ENCODE measurements at regions not wholly inside any gene's neighbourhood (a gene's known extent, or its start where the extent isn't known, plus 50 kb on each side); places are given as distances from the start of the nearest gene placed in this dataset.

DNA sequence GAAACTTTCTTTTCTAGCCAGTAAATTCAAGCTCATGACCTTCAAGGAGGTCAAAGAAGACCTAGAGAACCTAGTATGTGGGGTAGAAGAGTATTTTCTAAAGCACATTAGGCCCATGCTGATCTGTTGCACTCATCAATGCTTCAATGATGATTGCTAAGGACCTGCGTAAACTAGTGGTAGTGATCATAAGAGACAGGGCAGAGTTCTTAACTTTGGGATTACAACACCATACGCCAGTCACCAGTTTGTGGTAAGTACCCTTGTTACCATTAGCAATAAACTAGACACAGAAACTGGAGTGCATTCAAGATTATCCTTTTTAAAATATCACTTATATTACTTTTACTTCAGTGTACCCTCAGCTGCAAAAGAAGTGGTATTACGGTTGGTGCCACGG is 490.3 kb downstream of the BUD13 start:
- H3F3A ChIP-seq (ENCODE audit: insufficient read depth, low read length), result no peaks in the 10 kb centered on the region
- H3K27ac ChIP-seq (ENCODE audit: low read depth, low read length, poor library complexity, severe bottlenecking), result no peak overlapping the region
- H3K27me3 ChIP-seq (ENCODE audit: insufficient read depth, low read length), result no peaks in the 10 kb centered on the region
- no peaks in the 10 kb centered on the region for H4K20me1 ChIP-seq (ENCODE audit: insufficient read depth, low read length)
- no peak overlapping the region for H3K4me2 ChIP-seq (ENCODE audit: low read length)
- H3K79me2 ChIP-seq (ENCODE audit: insufficient read depth, low read length), result no peaks in the 10 kb centered on the region
- H2AFZ ChIP-seq (ENCODE audit: low read length), result no peak overlapping the region
- no peaks in the 10 kb centered on the region for H3K36me3 ChIP-seq (ENCODE audit: insufficient read depth, low read length)
- H3K9ac ChIP-seq (ENCODE audit: low read length), result no peak overlapping the region
- no peaks in the 10 kb centered on the region for H3K9me2 ChIP-seq (ENCODE audit: low read depth, low read length)
- H3K4me3 ChIP-seq (ENCODE audit: low read depth, low read length, poor library complexity, severe bottlenecking), result no peak overlapping the region
- no peaks in the 10 kb centered on the region for H3K9me3 ChIP-seq (ENCODE audit: low read length)
- no peaks in the 10 kb centered on the region for H3K4me1 ChIP-seq (ENCODE audit: insufficient read depth, low read length, severe bottlenecking)
- TF ChIP-seq EZH2 (IDR thresholded peaks at IDR 0.05; ENCODE audit: borderline replicate concordance, low read length), result no peak
- TF ChIP-seq, protein P1, sequence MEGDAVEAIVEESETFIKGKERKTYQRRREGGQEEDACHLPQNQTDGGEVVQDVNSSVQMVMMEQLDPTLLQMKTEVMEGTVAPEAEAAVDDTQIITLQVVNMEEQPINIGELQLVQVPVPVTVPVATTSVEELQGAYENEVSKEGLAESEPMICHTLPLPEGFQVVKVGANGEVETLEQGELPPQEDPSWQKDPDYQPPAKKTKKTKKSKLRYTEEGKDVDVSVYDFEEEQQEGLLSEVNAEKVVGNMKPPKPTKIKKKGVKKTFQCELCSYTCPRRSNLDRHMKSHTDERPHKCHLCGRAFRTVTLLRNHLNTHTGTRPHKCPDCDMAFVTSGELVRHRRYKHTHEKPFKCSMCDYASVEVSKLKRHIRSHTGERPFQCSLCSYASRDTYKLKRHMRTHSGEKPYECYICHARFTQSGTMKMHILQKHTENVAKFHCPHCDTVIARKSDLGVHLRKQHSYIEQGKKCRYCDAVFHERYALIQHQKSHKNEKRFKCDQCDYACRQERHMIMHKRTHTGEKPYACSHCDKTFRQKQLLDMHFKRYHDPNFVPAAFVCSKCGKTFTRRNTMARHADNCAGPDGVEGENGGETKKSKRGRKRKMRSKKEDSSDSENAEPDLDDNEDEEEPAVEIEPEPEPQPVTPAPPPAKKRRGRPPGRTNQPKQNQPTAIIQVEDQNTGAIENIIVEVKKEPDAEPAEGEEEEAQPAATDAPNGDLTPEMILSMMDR (IDR thresholded peaks at IDR 0.05; ENCODE audit: low read length), result no peak

DNA sequence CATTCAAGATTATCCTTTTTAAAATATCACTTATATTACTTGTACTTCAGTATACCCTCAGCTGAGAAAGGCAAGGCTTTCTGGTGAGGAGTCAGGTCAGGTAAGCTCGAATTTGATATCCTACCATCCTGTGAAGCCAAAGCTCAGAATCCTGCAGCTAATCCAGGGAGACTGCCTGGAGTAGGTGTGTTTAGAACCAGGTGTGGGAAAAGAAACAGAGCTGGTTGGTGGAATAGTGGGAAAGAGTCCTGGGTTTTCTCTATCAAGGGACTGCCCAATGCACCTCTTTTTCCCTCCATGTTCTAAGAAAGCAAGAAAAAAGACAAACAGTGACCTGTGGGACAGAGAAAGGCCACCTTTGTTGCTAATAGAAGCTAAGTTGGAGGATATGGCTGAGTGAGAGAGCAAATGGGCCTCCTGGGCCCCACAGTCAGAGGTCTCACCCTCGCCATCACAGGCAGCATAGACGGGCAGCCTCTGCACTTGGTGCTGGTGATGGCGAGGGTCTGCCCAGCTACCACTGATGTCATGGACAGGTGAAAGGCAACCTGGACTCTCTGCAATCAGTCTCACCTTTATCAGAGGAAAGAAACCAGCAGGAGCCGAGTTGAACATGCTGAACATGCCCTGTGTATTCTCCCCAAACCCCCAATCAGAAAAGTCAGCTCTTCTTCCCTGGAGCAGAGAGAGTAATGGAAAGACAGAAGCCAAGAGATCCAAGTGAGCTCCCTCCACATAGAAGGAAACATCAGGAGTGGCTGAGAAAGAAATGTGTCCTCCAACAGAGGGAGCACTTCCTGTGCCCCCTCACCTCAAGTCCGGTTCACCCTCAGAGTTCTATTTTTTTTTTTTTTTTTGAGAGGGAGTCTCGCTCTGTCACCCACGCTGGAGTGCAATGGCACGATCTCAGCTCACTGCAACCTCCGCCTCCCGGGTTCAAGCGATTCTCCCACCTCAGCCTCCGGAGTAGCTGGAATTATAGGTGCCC is 491.3 kb downstream of the BUD13 start:
- H3K27ac ChIP-seq (ENCODE audit: low read depth, low read length, poor library complexity, severe bottlenecking), result no peak overlapping the region
- no peaks in the 10 kb centered on the region for H3K79me2 ChIP-seq (ENCODE audit: insufficient read depth, low read length)
- no peaks in the 10 kb centered on the region for H3F3A ChIP-seq (ENCODE audit: insufficient read depth, low read length)
- no peak overlapping the region for H2AFZ ChIP-seq (ENCODE audit: low read length)
- H3K4me3 ChIP-seq (ENCODE audit: low read depth, low read length, poor library complexity, severe bottlenecking), result no peak overlapping the region
- no peaks in the 10 kb centered on the region for H3K9me3 ChIP-seq (ENCODE audit: low read length)
- no peak overlapping the region for H3K4me2 ChIP-seq (ENCODE audit: low read length)
- H3K36me3 ChIP-seq (ENCODE audit: insufficient read depth, low read length), result no peaks in the 10 kb centered on the region
- H3K4me1 ChIP-seq (ENCODE audit: insufficient read depth, low read length, severe bottlenecking), result no peaks in the 10 kb centered on the region
- no peaks in the 10 kb centered on the region for H3K27me3 ChIP-seq (ENCODE audit: insufficient read depth, low read length)
- no peaks in the 10 kb centered on the region for H4K20me1 ChIP-seq (ENCODE audit: insufficient read depth, low read length)
- no peak overlapping the region for H3K9ac ChIP-seq (ENCODE audit: low read length)
- no peaks in the 10 kb centered on the region for H3K9me2 ChIP-seq (ENCODE audit: low read depth, low read length)
- TF ChIP-seq EZH2 (IDR thresholded peaks at IDR 0.05; ENCODE audit: borderline replicate concordance, low read length), result no peak
- TF ChIP-seq, protein P1 (IDR thresholded peaks at IDR 0.05; ENCODE audit: low read length), result no peak

DNA sequence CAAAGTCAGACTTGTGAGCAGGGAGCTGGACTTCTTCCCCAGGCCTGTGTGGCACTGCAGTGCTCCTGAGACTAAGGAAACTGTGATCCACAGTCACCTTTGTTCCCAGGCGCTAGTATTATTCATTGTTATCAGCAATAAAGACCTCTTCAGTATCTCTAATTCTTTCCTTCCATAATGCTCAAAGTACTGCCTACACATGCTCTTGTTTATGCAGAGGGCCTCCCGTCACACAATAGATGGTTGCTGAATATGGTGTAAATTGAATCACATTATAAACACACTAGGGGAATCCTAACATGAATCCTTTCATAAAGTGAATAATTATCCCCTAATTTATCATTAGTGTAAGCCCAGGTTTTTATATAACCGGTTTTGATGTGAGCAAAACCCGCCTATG is 493.3 kb downstream of the BUD13 start:
- Histone ChIP-seq H3K4me1 (ENCODE audit: insufficient read depth, low read length, severe bottlenecking) (no peaks in the 10 kb centered on the region), H2AFZ (ENCODE audit: low read length) (no peak overlapping the region), H3K9me2 (ENCODE audit: low read depth, low read length) (no peaks in the 10 kb centered on the region), H4K20me1 (ENCODE audit: insufficient read depth, low read length) (no peaks in the 10 kb centered on the region), H3K4me2 (ENCODE audit: low read length) (no peak overlapping the region), H3K9me3 (ENCODE audit: low read length) (no peaks in the 10 kb centered on the region), H3K4me3 (ENCODE audit: low read depth, low read length, poor library complexity, severe bottlenecking) (no peak overlapping the region), H3F3A (ENCODE audit: insufficient read depth, low read length) (no peaks in the 10 kb centered on the region), H3K27me3 (ENCODE audit: insufficient read depth, low read length) (no peaks in the 10 kb centered on the region), H3K36me3 (ENCODE audit: insufficient read depth, low read length) (no peaks in the 10 kb centered on the region), H3K27ac (ENCODE audit: low read depth, low read length, poor library complexity, severe bottlenecking) (no peak overlapping the region), H3K9ac (ENCODE audit: low read length) (no peak overlapping the region), H3K79me2 (ENCODE audit: insufficient read depth, low read length) (no peaks in the 10 kb centered on the region)
- TF ChIP-seq, protein P1 (IDR thresholded peaks at IDR 0.05; ENCODE audit: low read length), result no peak
- no peak for TF ChIP-seq EZH2 (IDR thresholded peaks at IDR 0.05; ENCODE audit: borderline replicate concordance, low read length)

Measured in OCI-LY1 (cell line).